GM20000 (cell line): ENCODE measurements at regions not wholly inside any gene's neighbourhood (a gene's known extent, or its start where the extent isn't known, plus 50 kb on each side); places are given as distances from the start of the nearest gene placed in this dataset.
"Not testable (repeated sequence)": the region's sequence is repeated elsewhere in the genome, so short reads cannot be mapped to it uniquely, and the experiment has no call there.

ENCODE experiments used
- DNase-seq: peaks from one replicate; pipeline ENCODE4 v3.0.0; 2012; ENCODE audit warnings: low spot score
- CTCF ChIP-seq: IDR thresholded peaks from 2 replicates; pipeline ENCODE4 v1.5.1; 2012; ENCODE audit warnings: mild to moderate bottlenecking, control low read depth; ENCODE audit errors: extremely low read depth, missing control alignments

GRCh38 chr12:33876618-33877017 lies 145.7 kb upstream of the ALG10 start:
- TF ChIP-seq CTCF, result no peak

GRCh38 chr12:33892425-33892824 lies 129.9 kb upstream of the ALG10 start:
- TF ChIP-seq CTCF, result no peak
- DNase-seq, result no peak

More at GRCh38 chr12:33876618-33877017, 145.7 kb upstream of the ALG10 start:
- DNase-seq, result no peak

GRCh38 chr12:33920460-33920859 lies 101.8 kb upstream of the ALG10 start:
- DNase-seq, result not testable (repeated sequence)

- TF ChIP-seq CTCF, result no peak
- no peak for DNase-seq
Observed at GRCh38 chr12:33926095-33926494, 96.2 kb upstream of the ALG10 start.

GRCh38 chr12:33937669-33938068 lies 84.6 kb upstream of the ALG10 start:
- not testable (repeated sequence) for DNase-seq

- no peak for TF ChIP-seq CTCF
- DNase-seq, result no peak
Observed at GRCh38 chr12:33942172-33942571, 80.1 kb upstream of the ALG10 start.

GRCh38 chr12:33944703-33945437 lies 77.4 kb upstream of the ALG10 start:
- TF ChIP-seq CTCF, result no peak
- no peak for DNase-seq

- TF ChIP-seq CTCF, result no peak
- no peak for DNase-seq
Observed at GRCh38 chr12:33945438-33945784, 76.9 kb upstream of the ALG10 start.

GRCh38 chr12:33966219-33966618 lies 56.1 kb upstream of the ALG10 start:
- not testable (repeated sequence) for DNase-seq
